Glutamatergic neuron (in vitro differentiated cells): ENCODE measurements at regions not wholly inside any gene's neighbourhood (a gene's known extent, or its start where the extent isn't known, plus 50 kb on each side); places are given as distances from the start of the nearest gene placed in this dataset.

Experiments
- DNase-seq: peaks from one replicate; pipeline ENCODE4 v3.0.0; 2022
- H3K27ac Mint-ChIP-seq: one replicate; pipeline ENCODE4 v1.8.0; 2020; ENCODE audit warnings: mild to moderate bottlenecking, mixed read lengths, inconsistent platforms; ENCODE audit not compliant: unreplicated experiment
- H3K27me3 Mint-ChIP-seq: one replicate; pipeline ENCODE4 v1.8.0; 2020; ENCODE audit warnings: mild to moderate bottlenecking, moderate library complexity, mixed read lengths, inconsistent platforms; ENCODE audit not compliant: unreplicated experiment
- H3K36me3 Mint-ChIP-seq: one replicate; pipeline ENCODE4 v1.8.0; 2020; ENCODE audit warnings: mild to moderate bottlenecking, mixed read lengths, inconsistent platforms; ENCODE audit not compliant: unreplicated experiment
- H3K4me1 Mint-ChIP-seq: one replicate; pipeline ENCODE4 v1.8.0; 2020; ENCODE audit warnings: mild to moderate bottlenecking, low read depth, mixed read lengths, inconsistent platforms; ENCODE audit not compliant: unreplicated experiment
- H3K4me3 Mint-ChIP-seq: one replicate; pipeline ENCODE4 v1.8.0; 2020; ENCODE audit warnings: mild to moderate bottlenecking, mixed read lengths, inconsistent platforms; ENCODE audit not compliant: unreplicated experiment
- H3K9me3 Mint-ChIP-seq: one replicate; pipeline ENCODE4 v1.8.0; 2020; ENCODE audit warnings: mild to moderate bottlenecking, moderate library complexity, mixed read lengths, inconsistent platforms; ENCODE audit not compliant: unreplicated experiment
- TF ChIP-seq, protein P1 (sequence below): fragments of 200-600 bp; sonication (generic); IDR thresholded peaks from one replicate; pipeline ENCODE4 v1.5.0; 2021; ENCODE audit not compliant: partially characterized antibody, unreplicated experiment

DNA sequence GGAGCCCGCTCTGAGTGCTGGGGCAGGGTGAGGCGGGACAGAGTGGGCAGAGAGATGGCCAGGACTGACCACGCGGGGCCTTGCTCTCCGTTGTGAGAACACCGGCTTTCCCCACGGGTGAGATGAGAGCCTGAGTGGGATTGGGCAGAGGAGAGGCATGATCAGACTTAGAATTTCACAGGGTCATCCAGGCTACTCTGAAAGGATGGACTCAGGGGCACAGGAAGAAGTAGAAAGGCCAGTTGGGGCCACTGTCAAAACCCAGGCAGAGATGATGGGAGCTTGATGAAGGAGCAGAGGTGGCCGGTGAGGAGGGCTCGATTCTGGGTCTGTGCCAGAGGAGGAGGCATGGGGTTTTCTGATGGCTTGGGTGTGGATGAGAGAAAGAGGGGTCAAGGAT is 63.8 kb upstream of the NUP50 start:
- TF ChIP-seq, protein P1, sequence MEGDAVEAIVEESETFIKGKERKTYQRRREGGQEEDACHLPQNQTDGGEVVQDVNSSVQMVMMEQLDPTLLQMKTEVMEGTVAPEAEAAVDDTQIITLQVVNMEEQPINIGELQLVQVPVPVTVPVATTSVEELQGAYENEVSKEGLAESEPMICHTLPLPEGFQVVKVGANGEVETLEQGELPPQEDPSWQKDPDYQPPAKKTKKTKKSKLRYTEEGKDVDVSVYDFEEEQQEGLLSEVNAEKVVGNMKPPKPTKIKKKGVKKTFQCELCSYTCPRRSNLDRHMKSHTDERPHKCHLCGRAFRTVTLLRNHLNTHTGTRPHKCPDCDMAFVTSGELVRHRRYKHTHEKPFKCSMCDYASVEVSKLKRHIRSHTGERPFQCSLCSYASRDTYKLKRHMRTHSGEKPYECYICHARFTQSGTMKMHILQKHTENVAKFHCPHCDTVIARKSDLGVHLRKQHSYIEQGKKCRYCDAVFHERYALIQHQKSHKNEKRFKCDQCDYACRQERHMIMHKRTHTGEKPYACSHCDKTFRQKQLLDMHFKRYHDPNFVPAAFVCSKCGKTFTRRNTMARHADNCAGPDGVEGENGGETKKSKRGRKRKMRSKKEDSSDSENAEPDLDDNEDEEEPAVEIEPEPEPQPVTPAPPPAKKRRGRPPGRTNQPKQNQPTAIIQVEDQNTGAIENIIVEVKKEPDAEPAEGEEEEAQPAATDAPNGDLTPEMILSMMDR, result no peak
- Mint-ChIP-seq H3K4me1 (peaks cover 5% of the 10 kb centered on the region), H3K27ac (no peak overlapping the region), H3K27me3 (peaks cover 15% of the 10 kb centered on the region), H3K9me3 (peaks cover 7% of the 10 kb centered on the region), H3K4me3 (no peak overlapping the region), H3K36me3 (no peaks in the 10 kb centered on the region)
- no peak for DNase-seq

DNA sequence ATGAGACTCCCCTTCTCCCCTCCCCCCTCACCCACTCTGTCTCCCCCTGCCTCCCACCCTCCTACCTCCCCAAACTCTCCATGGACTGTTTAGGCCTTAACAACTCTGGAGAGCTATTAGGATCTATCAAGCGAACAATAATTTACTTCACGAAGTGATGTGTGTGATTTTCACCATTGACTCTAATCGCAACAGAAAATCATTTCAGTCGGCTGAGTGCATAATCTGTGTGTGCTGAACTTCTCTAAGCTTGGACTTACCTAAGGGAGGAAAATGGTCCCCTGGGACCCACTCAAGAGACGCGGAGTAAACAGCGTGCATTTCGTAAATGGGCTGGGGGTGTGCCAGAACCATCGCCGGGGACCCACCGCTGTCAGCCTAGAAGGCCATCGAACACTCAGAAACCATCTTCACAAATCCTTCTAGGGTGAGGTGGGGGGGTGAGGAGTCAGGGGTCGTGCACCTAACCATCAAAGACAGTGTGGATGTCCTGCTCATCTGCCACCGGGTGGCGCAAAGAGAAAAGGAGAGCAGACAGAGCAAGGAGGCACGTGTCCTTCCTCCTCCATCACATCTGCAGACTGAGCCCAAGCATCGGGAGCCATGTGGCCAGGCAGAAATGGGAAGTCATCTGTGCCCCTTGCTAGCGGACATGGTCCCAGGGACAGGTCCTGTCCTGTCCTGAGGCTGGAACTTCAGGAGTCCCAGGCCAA is 62.1 kb upstream of the NUP50 start:
- Mint-ChIP-seq H3K4me3 (no peak overlapping the region), H3K9me3 (peaks cover 9% of the 10 kb centered on the region), H3K27me3 (peaks cover 13% of the 10 kb centered on the region), H3K36me3 (no peaks in the 10 kb centered on the region), H3K27ac (no peak overlapping the region), H3K4me1 (peaks cover 5% of the 10 kb centered on the region)
- TF ChIP-seq, protein P1, result no peak
- peak; percentile 68 for DNase-seq

DNA sequence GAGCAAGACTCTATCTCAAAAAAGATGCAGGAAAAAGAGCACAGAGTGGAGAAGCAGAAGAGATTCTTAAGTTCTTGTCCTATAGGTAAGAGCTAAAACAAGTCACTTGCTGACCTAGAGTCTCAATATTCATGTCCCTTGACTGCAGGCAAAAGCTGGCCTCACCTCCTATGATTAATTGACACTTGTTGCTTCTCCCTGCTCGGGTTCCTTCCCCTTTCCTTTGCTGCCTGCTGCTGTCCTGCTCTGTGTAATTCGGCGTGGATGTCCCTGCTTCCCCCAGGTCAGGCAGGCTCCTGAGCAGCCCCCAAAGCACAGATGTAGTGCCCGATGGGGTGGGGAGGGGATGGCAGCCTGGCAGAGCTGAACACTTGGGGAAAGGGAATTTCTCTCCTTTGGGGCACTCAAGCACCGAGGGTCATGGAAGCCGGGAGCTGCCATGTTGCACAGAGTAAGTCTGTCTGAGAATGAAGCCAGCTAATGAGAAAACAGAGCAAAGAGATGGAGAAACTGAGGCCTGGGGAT is 60.8 kb upstream of the NUP50 start:
- TF ChIP-seq, protein P1, result no peak
- no peak overlapping the region for H3K27ac Mint-ChIP-seq
- DNase-seq, result no peak
- no peak overlapping the region for H3K4me3 Mint-ChIP-seq
- no peaks in the 10 kb centered on the region for H3K36me3 Mint-ChIP-seq
- peaks cover 5% of the 10 kb centered on the region for H3K4me1 Mint-ChIP-seq
- H3K27me3 Mint-ChIP-seq, result peaks cover 13% of the 10 kb centered on the region
- peaks cover 8% of the 10 kb centered on the region for H3K9me3 Mint-ChIP-seq

DNA sequence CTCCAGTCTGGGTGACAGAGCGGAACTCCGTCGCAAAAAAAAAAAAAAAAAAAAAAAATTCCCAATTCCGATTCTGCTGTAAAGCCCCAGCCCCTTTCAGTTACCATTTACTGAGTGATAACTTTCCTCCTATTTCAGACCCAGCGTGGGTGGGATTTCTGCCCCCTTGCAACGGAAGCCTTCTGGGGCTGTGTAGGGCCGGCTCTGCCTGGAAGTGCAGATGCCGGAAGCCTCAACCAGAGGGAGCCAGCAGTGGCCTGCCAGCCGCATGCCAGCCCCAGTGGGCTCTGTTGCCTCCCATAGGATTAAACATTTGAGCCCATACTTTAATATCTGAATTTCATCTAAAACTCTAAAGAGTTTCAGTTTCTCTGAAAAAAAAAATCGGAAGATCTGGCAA is 60.0 kb upstream of the NUP50 start:
- Mint-ChIP-seq H3K4me1 (peaks cover 5% of the 10 kb centered on the region), H3K27ac (no peak overlapping the region), H3K36me3 (no peaks in the 10 kb centered on the region), H3K9me3 (peaks cover 8% of the 10 kb centered on the region), H3K27me3 (peaks cover 11% of the 10 kb centered on the region), H3K4me3 (no peak overlapping the region)
- DNase-seq, result no peak
- TF ChIP-seq, protein P1, result no peak

DNA sequence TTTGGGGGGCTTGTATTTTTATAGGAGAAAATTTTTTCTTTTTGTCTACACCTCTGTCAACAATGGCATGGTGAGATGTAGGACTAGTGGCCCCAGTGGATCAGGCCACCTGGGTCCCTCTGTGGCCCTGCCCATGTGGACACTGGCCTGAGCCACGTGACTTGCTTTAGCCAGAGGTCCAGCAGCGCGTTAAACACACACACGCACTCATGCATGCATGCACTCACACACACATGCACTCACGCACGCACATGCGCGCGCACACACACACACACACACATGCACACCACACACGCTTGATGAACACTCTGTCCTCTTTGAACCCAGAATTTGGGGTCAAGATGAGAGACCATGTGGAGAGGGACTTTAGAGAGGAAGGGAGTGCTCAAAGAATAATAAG is 59.4 kb upstream of the NUP50 start:
- Mint-ChIP-seq H3K9me3 (peaks cover 9% of the 10 kb centered on the region), H3K27ac (no peak overlapping the region), H3K27me3 (peaks cover 11% of the 10 kb centered on the region), H3K4me1 (peaks cover 5% of the 10 kb centered on the region), H3K36me3 (no peaks in the 10 kb centered on the region), H3K4me3 (no peak overlapping the region)
- TF ChIP-seq, protein P1, result no peak
- DNase-seq, result no peak
